Keratinocyte (primary cell): ENCODE measurements at regions not wholly inside any gene's neighbourhood (a gene's known extent, or its start where the extent isn't known, plus 50 kb on each side); places are given as distances from the start of the nearest gene placed in this dataset.

ENCODE experiments used
- DNase-seq: peaks from one replicate; pipeline ENCODE4 v3.0.0-alpha.2; 2011; ENCODE audit warnings: low read depth, missing footprints, low spot score
- FAIRE-seq: peaks from 2 replicates; lab custom pipeline; 2011; peaks lifted over from hg19 to GRCh38; lab: Jason Lieb, UNC
- H2AFZ ChIP-seq: 2 replicates; pipeline ENCODE4 v1.6.0; 2012; ENCODE audit warnings: low read length, control low read depth, inconsistent platforms; ENCODE audit not compliant: control insufficient read depth
- H3K27ac ChIP-seq: 2 replicates; pipeline ENCODE4 v1.5.1; 2011; ENCODE audit warnings: low read length; ENCODE audit not compliant: control insufficient read depth, insufficient read depth
- H3K27me3 ChIP-seq: 3 replicates; pipeline ENCODE4 v1.6.0; 2011; ENCODE audit warnings: low read length; ENCODE audit not compliant: control insufficient read depth, insufficient read depth; ENCODE audit errors: extremely low read depth
- H3K36me3 ChIP-seq, 2 experiments: 2 replicates in 1 of 2; 3 replicates in 1 of 2; pipeline ENCODE4 v1.5.1; 2011; ENCODE audit warnings: low read length in 2 of 2, mild to moderate bottlenecking in 1 of 2; ENCODE audit not compliant: control insufficient read depth in 2 of 2, insufficient read depth in 2 of 2; ENCODE audit errors: extremely low read depth in 1 of 2
- H3K4me1 ChIP-seq: 3 replicates; pipeline ENCODE4 v1.5.1; 2011; ENCODE audit warnings: low read length; ENCODE audit not compliant: control insufficient read depth, insufficient read depth; ENCODE audit errors: extremely low read depth
- H3K4me2 ChIP-seq: 3 replicates; pipeline ENCODE4 v1.6.0; 2011; ENCODE audit warnings: low read depth, low read length; ENCODE audit not compliant: control insufficient read depth, insufficient read depth; ENCODE audit errors: extremely low read depth
- H3K4me3 ChIP-seq, 3 experiments: fragments of 200-600 bp in 1 of 3; sonication (generic) in 1 of 3; 2 replicates in 2 of 3; 3 replicates in 1 of 3; pipeline ENCODE4 v1.5.1; 2011 to 2016; ENCODE audit warnings: low read length in 3 of 3, mild to moderate bottlenecking in 3 of 3, control low read depth in 2 of 3, inconsistent platforms in 1 of 3, low read depth in 1 of 3, mixed read lengths in 1 of 3, mixed run types in 1 of 3, moderate library complexity in 1 of 3; ENCODE audit not compliant: control insufficient read depth in 2 of 3, insufficient read depth in 2 of 3; ENCODE audit errors: extremely low read depth in 1 of 3
- H3K79me2 ChIP-seq: 2 replicates; pipeline ENCODE4 v1.6.0; 2012; ENCODE audit warnings: low read length; ENCODE audit not compliant: control insufficient read depth, insufficient read depth
- H3K9ac ChIP-seq: 3 replicates; pipeline ENCODE4 v1.6.0; 2011; ENCODE audit warnings: low read length; ENCODE audit not compliant: control insufficient read depth, insufficient read depth; ENCODE audit errors: extremely low read depth
- H3K9me1 ChIP-seq: 3 replicates; pipeline ENCODE4 v1.6.0; 2011; ENCODE audit warnings: low read length; ENCODE audit not compliant: control insufficient read depth, insufficient read depth; ENCODE audit errors: extremely low read depth
- H3K9me3 ChIP-seq: 2 replicates; pipeline ENCODE4 v1.5.1; 2012; ENCODE audit warnings: low read depth, low read length; ENCODE audit not compliant: control insufficient read depth
- H4K20me1 ChIP-seq: 3 replicates; pipeline ENCODE4 v1.6.0; 2011; ENCODE audit warnings: low read length; ENCODE audit not compliant: control insufficient read depth, insufficient read depth; ENCODE audit errors: extremely low read depth
- EZH2 ChIP-seq: IDR thresholded peaks from one replicate; pipeline ENCODE4 v1.6.1; 2012; ENCODE audit warnings: inconsistent platforms, mild to moderate bottlenecking, low read length, moderate library complexity
- dilution Hi-C: fragments of 300-500 bp; cut with MboI; formaldehyde crosslinking; loops from one replicate; pipeline ENCODE4 v1.7.0; 2020; ENCODE audit warnings: low sequenced_read_pairs; ENCODE audit not compliant: extremely low pct_ligation_motif_present
- TF ChIP-seq, protein P1 (sequence below), 3 experiments: IDR thresholded peaks in 1 of 3; conservative IDR thresholded peaks in 1 of 3; optimal IDR thresholded peaks in 1 of 3; 2 replicates in 2 of 3; 3 replicates in 1 of 3; pipeline versions ENCODE3 to v1.5.1; 2011; ENCODE audit warnings: low read length in 3 of 3, mild to moderate bottlenecking in 3 of 3, moderate library complexity in 2 of 3, control low read depth in 1 of 3, inconsistent platforms in 1 of 3; ENCODE audit not compliant: insufficient read depth in 2 of 3; ENCODE audit errors: extremely low read depth in 1 of 3

DNA sequence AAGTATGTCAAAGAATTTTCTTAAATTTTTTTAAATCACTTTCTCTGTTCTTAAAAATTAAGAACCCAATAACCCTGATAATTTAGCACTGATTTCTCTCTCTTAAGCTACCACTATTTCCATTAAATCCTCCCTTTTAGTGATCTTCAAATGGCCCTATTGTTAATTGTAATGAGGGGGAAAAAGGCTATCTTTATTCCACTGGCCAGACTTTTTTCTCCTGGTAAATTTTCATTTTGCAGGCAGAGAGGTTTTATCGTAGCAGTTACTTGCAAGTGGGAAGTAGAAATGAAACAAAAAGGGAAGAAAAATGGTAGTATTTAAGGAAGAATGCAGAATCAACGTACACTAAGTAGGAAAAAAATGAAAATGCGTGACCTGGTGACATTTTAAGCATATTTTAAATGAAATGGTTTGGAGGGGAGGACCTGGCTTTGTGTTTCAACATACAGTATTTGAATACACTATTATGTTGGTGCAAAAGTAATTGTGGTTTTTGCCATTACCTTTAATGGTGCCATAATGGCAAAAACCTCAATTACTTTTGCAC lies 224.9 kb downstream of the TANC2 start:
- peaks cover 7% of the 10 kb centered on the region for H3K79me2 ChIP-seq
- no peaks in the 10 kb centered on the region for H3K9me1 ChIP-seq
- no peak overlapping the region for H3K9ac ChIP-seq
- no peak for FAIRE-seq
- H2AFZ ChIP-seq, result no peak overlapping the region
- H3K27me3 ChIP-seq, result no peaks in the 10 kb centered on the region
- DNase-seq, result no peak
- peaks cover 10% of the 10 kb centered on the region for H3K4me1 ChIP-seq
- TF ChIP-seq, protein P1, sequence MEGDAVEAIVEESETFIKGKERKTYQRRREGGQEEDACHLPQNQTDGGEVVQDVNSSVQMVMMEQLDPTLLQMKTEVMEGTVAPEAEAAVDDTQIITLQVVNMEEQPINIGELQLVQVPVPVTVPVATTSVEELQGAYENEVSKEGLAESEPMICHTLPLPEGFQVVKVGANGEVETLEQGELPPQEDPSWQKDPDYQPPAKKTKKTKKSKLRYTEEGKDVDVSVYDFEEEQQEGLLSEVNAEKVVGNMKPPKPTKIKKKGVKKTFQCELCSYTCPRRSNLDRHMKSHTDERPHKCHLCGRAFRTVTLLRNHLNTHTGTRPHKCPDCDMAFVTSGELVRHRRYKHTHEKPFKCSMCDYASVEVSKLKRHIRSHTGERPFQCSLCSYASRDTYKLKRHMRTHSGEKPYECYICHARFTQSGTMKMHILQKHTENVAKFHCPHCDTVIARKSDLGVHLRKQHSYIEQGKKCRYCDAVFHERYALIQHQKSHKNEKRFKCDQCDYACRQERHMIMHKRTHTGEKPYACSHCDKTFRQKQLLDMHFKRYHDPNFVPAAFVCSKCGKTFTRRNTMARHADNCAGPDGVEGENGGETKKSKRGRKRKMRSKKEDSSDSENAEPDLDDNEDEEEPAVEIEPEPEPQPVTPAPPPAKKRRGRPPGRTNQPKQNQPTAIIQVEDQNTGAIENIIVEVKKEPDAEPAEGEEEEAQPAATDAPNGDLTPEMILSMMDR (optimal IDR thresholded peaks at IDR 0.05 in 1 of 3, IDR thresholded peaks at IDR 0.05 in 1 of 3, conservative IDR thresholded peaks at IDR 0.05 in 1 of 3; ENCODE audit: extremely low read depth in 1 of 3, insufficient read depth in 2 of 3, low read length in 3 of 3), result no peak
- no peak for TF ChIP-seq EZH2
- no peak overlapping the region for H3K27ac ChIP-seq
- no peaks in the 10 kb centered on the region for H3K9me3 ChIP-seq
- no peak overlapping the region for H3K4me3 ChIP-seq
- dilution Hi-C loops, result no loop called here
- peaks cover 6% of the 10 kb centered on the region in 2 experiments for H3K36me3 ChIP-seq
- H3K4me2 ChIP-seq, result no peak overlapping the region
- H4K20me1 ChIP-seq, result no peaks in the 10 kb centered on the region

DNA sequence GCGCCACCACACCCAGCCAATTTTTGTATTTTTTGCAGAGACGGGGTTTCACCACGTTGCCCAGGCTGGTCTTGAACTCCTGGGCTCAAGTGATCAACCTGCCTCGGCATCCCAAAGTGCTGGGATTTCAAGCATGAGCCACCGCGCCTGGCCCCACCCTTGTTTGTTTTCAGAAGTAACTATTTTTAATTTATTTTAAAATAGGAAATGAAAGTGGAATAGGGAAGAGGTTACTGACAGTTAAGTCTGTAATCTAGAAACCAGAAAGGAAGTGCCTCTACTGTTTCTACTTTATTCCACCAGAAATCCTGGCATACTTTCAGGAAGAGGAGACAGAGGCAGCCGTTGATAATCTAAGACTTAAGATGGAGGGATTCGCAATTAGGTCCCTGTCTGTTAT lies 225.6 kb downstream of the TANC2 start:
- no peaks in the 10 kb centered on the region for H4K20me1 ChIP-seq
- TF ChIP-seq, protein P1 (optimal IDR thresholded peaks at IDR 0.05 in 1 of 3, IDR thresholded peaks at IDR 0.05 in 1 of 3, conservative IDR thresholded peaks at IDR 0.05 in 1 of 3; ENCODE audit: extremely low read depth in 1 of 3, insufficient read depth in 2 of 3, low read length in 3 of 3), result no peak
- TF ChIP-seq EZH2, result no peak
- dilution Hi-C loops, result no loop called here
- no peaks in the 10 kb centered on the region for H3K9me3 ChIP-seq
- H3K4me3 ChIP-seq, result no peak overlapping the region
- no peak overlapping the region for H3K4me2 ChIP-seq
- H3K27ac ChIP-seq, result no peak overlapping the region
- H3K79me2 ChIP-seq, result peaks cover 7% of the 10 kb centered on the region
- H3K9ac ChIP-seq, result no peak overlapping the region
- no peak overlapping the region for H2AFZ ChIP-seq
- FAIRE-seq (no peak), DNase-seq (no peak)
- peaks cover 10% of the 10 kb centered on the region for H3K4me1 ChIP-seq
- H3K36me3 ChIP-seq, result peaks cover 6 to 8% of the 10 kb centered on the region in 2 experiments
- H3K9me1 ChIP-seq, result no peaks in the 10 kb centered on the region
- no peaks in the 10 kb centered on the region for H3K27me3 ChIP-seq
